H9 (cell line): ENCODE measurements at regions not wholly inside any gene's neighbourhood (a gene's known extent, or its start where the extent isn't known, plus 50 kb on each side); places are given as distances from the start of the nearest gene placed in this dataset.
A peak's percentile ranks its signal among the peaks of the same experiment; 100 is the strongest.

Experiments
- DNase-seq: peaks from one replicate; pipeline ENCODE4 v3.0.0-alpha.2; 2017
- H2AFZ ChIP-seq: one replicate; pipeline ENCODE4 v1.6.1; 2013; ENCODE audit warnings: mild to moderate bottlenecking, low read length, control low read depth, moderate library complexity
- H2AK5ac ChIP-seq: 2 replicates; pipeline ENCODE4 v1.6.1; 2013; ENCODE audit warnings: low read length, control low read depth, mixed read lengths; ENCODE audit not compliant: insufficient read length
- H2BK120ac ChIP-seq: one replicate; pipeline ENCODE4 v1.6.1; 2013; ENCODE audit warnings: low read depth, mild to moderate bottlenecking, low read length, control low read depth, inconsistent platforms; ENCODE audit not compliant: poor library complexity, severe bottlenecking
- H2BK12ac ChIP-seq: 2 replicates; pipeline ENCODE4 v1.6.1; 2013; ENCODE audit warnings: low read length, control low read depth, mixed read lengths, low read depth; ENCODE audit not compliant: insufficient read length
- H2BK15ac ChIP-seq: 2 replicates; pipeline ENCODE4 v1.6.1; 2013; ENCODE audit warnings: low read depth, low read length, control low read depth
- H2BK20ac ChIP-seq: one replicate; pipeline ENCODE4 v1.6.1; 2013; ENCODE audit warnings: low read depth, mild to moderate bottlenecking, low read length, control low read depth, inconsistent platforms; ENCODE audit not compliant: poor library complexity, severe bottlenecking
- H2BK5ac ChIP-seq: 2 replicates; pipeline ENCODE4 v1.6.1; 2013; ENCODE audit warnings: low read length, control low read depth, mixed read lengths; ENCODE audit not compliant: insufficient read length
- H3K14ac ChIP-seq: 2 replicates; pipeline ENCODE4 v1.6.1; 2013; ENCODE audit warnings: low read length, control low read depth; ENCODE audit not compliant: insufficient read depth
- H3K18ac ChIP-seq: 2 replicates; pipeline ENCODE4 v1.6.1; 2013; ENCODE audit warnings: low read depth, mild to moderate bottlenecking, mixed read lengths, low read length, control low read depth; ENCODE audit not compliant: insufficient read length
- H3K23ac ChIP-seq: 2 replicates; pipeline ENCODE4 v1.6.1; 2013; ENCODE audit warnings: low read length, control low read depth, mixed read lengths, low read depth; ENCODE audit not compliant: insufficient read length
- H3K23me2 ChIP-seq: 2 replicates; pipeline ENCODE4 v1.6.1; 2013; ENCODE audit warnings: low read depth, mild to moderate bottlenecking, mixed read lengths, low read length, control low read depth; ENCODE audit not compliant: insufficient read length, poor library complexity, severe bottlenecking
- H3K27ac ChIP-seq: 2 replicates; pipeline ENCODE4 v1.5.1; 2013; ENCODE audit warnings: low read length, control low read depth, mixed read lengths, low read depth; ENCODE audit not compliant: insufficient read length
- H3K27me3 ChIP-seq: 2 replicates; pipeline ENCODE4 v1.6.1; 2013; ENCODE audit warnings: low read length, control low read depth, inconsistent platforms; ENCODE audit not compliant: insufficient read depth
- H3K4ac ChIP-seq: 2 replicates; pipeline ENCODE4 v1.6.1; 2013; ENCODE audit warnings: low read depth, mild to moderate bottlenecking, control low read depth, inconsistent platforms, low read length, moderate library complexity
- H3K4me1 ChIP-seq: 2 replicates; pipeline ENCODE4 v1.6.1; 2013; ENCODE audit warnings: low read length, control low read depth, inconsistent platforms; ENCODE audit not compliant: insufficient read depth
- H3K4me2 ChIP-seq: 2 replicates; pipeline ENCODE4 v1.6.1; 2013; ENCODE audit warnings: low read length, control low read depth, mixed read lengths; ENCODE audit not compliant: insufficient read length, insufficient read depth
- H3K56ac ChIP-seq: 2 replicates; pipeline ENCODE4 v1.6.1; 2013; ENCODE audit warnings: low read depth, mild to moderate bottlenecking, mixed read lengths, low read length, control low read depth; ENCODE audit not compliant: insufficient read length
- H3K79me1 ChIP-seq: 2 replicates; pipeline ENCODE4 v1.6.1; 2013; ENCODE audit warnings: low read depth, mild to moderate bottlenecking, moderate library complexity, low read length, control low read depth, inconsistent platforms; ENCODE audit not compliant: insufficient read depth, poor library complexity, severe bottlenecking
- H3K79me2 ChIP-seq: 2 replicates; pipeline ENCODE4 v1.6.1; 2013; ENCODE audit warnings: low read length, control low read depth, inconsistent platforms; ENCODE audit not compliant: insufficient read depth
- H3K9ac ChIP-seq: 2 replicates; pipeline ENCODE4 v1.6.1; 2013; ENCODE audit warnings: low read length, control low read depth, mixed read lengths; ENCODE audit not compliant: insufficient read length; ENCODE audit errors: extremely low read depth
- H3K9me3 ChIP-seq: one replicate; pipeline ENCODE4 v1.6.1; 2013; ENCODE audit warnings: low read depth, low read length, inconsistent platforms; ENCODE audit not compliant: control insufficient read depth
- H3T11ph ChIP-seq: one replicate; pipeline ENCODE4 v1.6.1; 2013; ENCODE audit warnings: mild to moderate bottlenecking, low read length, control low read depth, inconsistent platforms
- H4K20me1 ChIP-seq: one replicate; pipeline ENCODE4 v1.6.1; 2013; ENCODE audit not compliant: control insufficient read depth, insufficient read length, insufficient read depth
- H4K5ac ChIP-seq: 2 replicates; pipeline ENCODE4 v1.6.1; 2013; ENCODE audit warnings: low read depth, mild to moderate bottlenecking, mixed read lengths, low read length, control low read depth; ENCODE audit not compliant: insufficient read length
- H4K8ac ChIP-seq: replicated peaks from 2 replicates; pipeline ENCODE4 v1.6.1; 2013; ENCODE audit warnings: low read length, control low read depth, mixed read lengths, low read depth; ENCODE audit not compliant: insufficient read length
- H4K91ac ChIP-seq: 2 replicates; pipeline ENCODE4 v1.6.1; 2013; ENCODE audit warnings: low read depth, mild to moderate bottlenecking, moderate library complexity, mixed read lengths, low read length, control low read depth; ENCODE audit not compliant: insufficient read length
- H3K27ac Mint-ChIP-seq, 3 experiments: 2 replicates in 2 of 3; 3 replicates in 1 of 3; pipeline ENCODE4 v1.8.0; 2020 to 2021; ENCODE audit warnings: mixed read lengths in 3 of 3, mild to moderate bottlenecking in 1 of 3, moderate library complexity in 1 of 3
- H3K27me3 Mint-ChIP-seq: 2 replicates; pipeline ENCODE4 v1.8.0; 2021; ENCODE audit warnings: low read depth, mild to moderate bottlenecking, moderate library complexity, mixed read lengths
- H3K36me3 Mint-ChIP-seq, 3 experiments: 2 replicates in 2 of 3; 3 replicates in 1 of 3; pipeline ENCODE4 v1.8.0; 2020 to 2021; ENCODE audit warnings: low read depth in 3 of 3, mixed read lengths in 3 of 3; ENCODE audit not compliant: insufficient read depth in 1 of 3
- H3K4me1 Mint-ChIP-seq, 2 experiments: 2 replicates each; pipeline ENCODE4 v1.8.0; 2020; ENCODE audit warnings: mixed read lengths in 2 of 2
- H3K4me3 Mint-ChIP-seq, 2 experiments: 2 replicates in 1 of 2; 3 replicates in 1 of 2; pipeline ENCODE4 v1.8.0; 2020 to 2021; ENCODE audit warnings: mild to moderate bottlenecking in 2 of 2, mixed read lengths in 2 of 2, moderate library complexity in 1 of 2
- H3K9me3 Mint-ChIP-seq, 2 experiments: 2 replicates in 1 of 2; 3 replicates in 1 of 2; pipeline ENCODE4 v1.8.0; 2020; ENCODE audit warnings: mild to moderate bottlenecking in 2 of 2, mixed read lengths in 2 of 2, moderate library complexity in 1 of 2
- WGBS: extraction: QIAGEN DNeasy Blood & Tissue Kit; methylation state at CpG from one replicate; pipeline ENCODE4 v1.1.7; 2013; ENCODE audit warnings: missing lambda C conversion rate, low lambda C conversion rate, mixed read lengths; ENCODE audit not compliant: insufficient read length; ENCODE audit errors: extremely low coverage; 5-methylcytosine and 5-hydroxymethylcytosine counted together
- TF ChIP-seq, protein P1 (sequence below): fragments of 200-600 bp; sonication (generic); conservative IDR thresholded peaks from 3 replicates; pipeline ENCODE4 v1.8.0; 2021; ENCODE audit warnings: antibody characterized with exemption, mild to moderate bottlenecking

DNA sequence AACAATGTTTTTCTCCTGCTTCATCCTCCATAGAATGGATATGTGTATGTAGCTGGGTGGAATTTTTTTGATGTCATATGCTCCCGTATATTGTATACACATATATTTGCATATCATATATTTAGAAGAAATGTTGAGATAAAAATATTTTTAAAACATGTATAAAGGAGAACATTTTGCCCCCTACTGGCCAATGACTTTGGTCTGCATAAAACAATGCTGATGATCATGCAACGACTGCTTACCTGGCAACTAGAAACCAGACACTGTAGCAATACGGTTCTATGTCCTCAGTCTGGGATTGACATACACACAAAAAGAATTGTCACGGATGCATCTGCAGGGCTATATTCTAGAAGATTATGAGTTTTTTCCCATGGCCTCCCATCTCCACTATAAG, 503.6 kb downstream of the ELAVL2 start:
- no peak overlapping the region for H3K4me3 Mint-ChIP-seq
- no CpG with 5 or more reads among the region's 4 CpGs for WGBS
- H3K9ac ChIP-seq: no peak overlapping the region
- H3K9me3 ChIP-seq: no peaks in the 10 kb centered on the region
- H4K91ac ChIP-seq: no peak overlapping the region
- no peak overlapping the region for H2AK5ac ChIP-seq
- no peak overlapping the region for H3K4ac ChIP-seq
- H3K27me3 ChIP-seq: no peaks in the 10 kb centered on the region
- H3K23ac ChIP-seq: no peak overlapping the region
- no peak overlapping the region for H3K18ac ChIP-seq
- H2AFZ ChIP-seq: no peak overlapping the region
- H3K79me2 ChIP-seq: no peaks in the 10 kb centered on the region
- H2BK5ac ChIP-seq: no peak overlapping the region
- H3K4me1 ChIP-seq: no peaks in the 10 kb centered on the region
- no peak overlapping the region for H4K5ac ChIP-seq
- no peaks in the 10 kb centered on the region; a peak in 1 of 7 replicates for H3K36me3 Mint-ChIP-seq
- peaks cover 43% of the 10 kb centered on the region for H3K27me3 Mint-ChIP-seq
- no peaks in the 10 kb centered on the region for H3K23me2 ChIP-seq
- no peaks in the 10 kb centered on the region for H3K79me1 ChIP-seq
- DNase-seq: no peak
- H4K8ac ChIP-seq: no peak overlapping the region
- H4K20me1 ChIP-seq: no peaks in the 10 kb centered on the region
- H3K27ac Mint-ChIP-seq: no peak overlapping the region
- H3K4me1 Mint-ChIP-seq: peaks cover 7 to 10% of the 10 kb centered on the region in 2 experiments
- no peak overlapping the region for H2BK20ac ChIP-seq
- H3K27ac ChIP-seq: no peak overlapping the region
- H3K9me3 Mint-ChIP-seq: peaks cover 0 to 3% of the 10 kb centered on the region in 2 experiments; a peak in 2 of 5 replicates
- TF ChIP-seq, protein P1, sequence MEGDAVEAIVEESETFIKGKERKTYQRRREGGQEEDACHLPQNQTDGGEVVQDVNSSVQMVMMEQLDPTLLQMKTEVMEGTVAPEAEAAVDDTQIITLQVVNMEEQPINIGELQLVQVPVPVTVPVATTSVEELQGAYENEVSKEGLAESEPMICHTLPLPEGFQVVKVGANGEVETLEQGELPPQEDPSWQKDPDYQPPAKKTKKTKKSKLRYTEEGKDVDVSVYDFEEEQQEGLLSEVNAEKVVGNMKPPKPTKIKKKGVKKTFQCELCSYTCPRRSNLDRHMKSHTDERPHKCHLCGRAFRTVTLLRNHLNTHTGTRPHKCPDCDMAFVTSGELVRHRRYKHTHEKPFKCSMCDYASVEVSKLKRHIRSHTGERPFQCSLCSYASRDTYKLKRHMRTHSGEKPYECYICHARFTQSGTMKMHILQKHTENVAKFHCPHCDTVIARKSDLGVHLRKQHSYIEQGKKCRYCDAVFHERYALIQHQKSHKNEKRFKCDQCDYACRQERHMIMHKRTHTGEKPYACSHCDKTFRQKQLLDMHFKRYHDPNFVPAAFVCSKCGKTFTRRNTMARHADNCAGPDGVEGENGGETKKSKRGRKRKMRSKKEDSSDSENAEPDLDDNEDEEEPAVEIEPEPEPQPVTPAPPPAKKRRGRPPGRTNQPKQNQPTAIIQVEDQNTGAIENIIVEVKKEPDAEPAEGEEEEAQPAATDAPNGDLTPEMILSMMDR: peak; percentile 57
- H3T11ph ChIP-seq: no peak overlapping the region
- H2BK15ac ChIP-seq: no peak overlapping the region
- no peak overlapping the region for H3K56ac ChIP-seq
- H3K14ac ChIP-seq: no peak overlapping the region
- no peak overlapping the region for H3K4me2 ChIP-seq
- H2BK12ac ChIP-seq: no peak overlapping the region
- H2BK120ac ChIP-seq: no peak overlapping the region
